Endothelial cell of umbilical vein (primary cell): ENCODE measurements at regions not wholly inside any gene's neighbourhood (a gene's known extent, or its start where the extent isn't known, plus 50 kb on each side); places are given as distances from the start of the nearest gene placed in this dataset.

Experiments used
- BruUV-seq: library from RNA; stranded (reverse); fragments of 400-500 nt; replicated peaks from 2 replicates; lab custom pipeline; 2021; lab: Mats Ljungman, UMichigan
- CTCF ChIA-PET: fragments of 300-600, 350-600 bp; sonication (Branson Sonifier 250); formaldehyde crosslinking; loops from one replicate; lab custom pipeline; 2021; ENCODE audit warnings: antibody characterized with exemption, inconsistent platforms; lab: Charles Lee
- POLR2A ChIA-PET: fragments of 300-600, 350-600 bp; sonication (Branson Sonifier 250); formaldehyde crosslinking; loops from one replicate; lab custom pipeline; 2021; ENCODE audit warnings: antibody characterized with exemption, inconsistent platforms; lab: Charles Lee
- DNase-seq: peaks from one replicate; pipeline ENCODE4 v3.0.0-alpha.2; 2011; ENCODE audit warnings: low read depth, low spot score
- FAIRE-seq: peaks from 2 replicates; lab custom pipeline; 2011; peaks lifted over from hg19 to GRCh38; lab: Jason Lieb, UNC
- H2AFZ ChIP-seq: 2 replicates; pipeline ENCODE4 v1.6.0; 2012; ENCODE audit warnings: low read depth, low read length, control low read depth, inconsistent platforms
- H3K27ac ChIP-seq: 2 replicates; pipeline ENCODE4 v1.5.1; 2011; ENCODE audit warnings: low read depth, mild to moderate bottlenecking, control low read depth, low read length, moderate library complexity; ENCODE audit not compliant: insufficient read depth
- H3K27me3 ChIP-seq, 2 experiments: 2 replicates each; pipeline versions ENCODE4 v1.6.0 to v1.6.1; 2011; ENCODE audit warnings: low read length in 2 of 2, mixed read lengths in 1 of 2; ENCODE audit not compliant: control insufficient read depth in 2 of 2, insufficient read depth in 2 of 2
- H3K36me3 ChIP-seq, 2 experiments: 2 replicates in 1 of 2; 3 replicates in 1 of 2; pipeline ENCODE4 v1.5.1; 2011; ENCODE audit warnings: low read length in 2 of 2, mild to moderate bottlenecking in 1 of 2, moderate library complexity in 1 of 2; ENCODE audit not compliant: control insufficient read depth in 2 of 2, insufficient read depth in 2 of 2; ENCODE audit errors: extremely low read depth in 1 of 2
- H3K4me1 ChIP-seq: 3 replicates; pipeline ENCODE4 v1.5.1; 2011; ENCODE audit warnings: mild to moderate bottlenecking, low read length; ENCODE audit not compliant: control insufficient read depth, insufficient read depth; ENCODE audit errors: extremely low read depth
- H3K4me2 ChIP-seq: 2 replicates; pipeline ENCODE4 v1.6.1; 2011; ENCODE audit warnings: low read length, control low read depth, mixed read lengths; ENCODE audit not compliant: insufficient read depth
- H3K4me3 ChIP-seq, 3 experiments: fragments of 200-600 bp in 1 of 3; sonication (generic), shearing (Covaris generic) in 1 of 3; replicated peaks in 1 of 3; 2 replicates each; pipeline ENCODE4 v1.5.1; 2011 to 2016; ENCODE audit warnings: control low read depth in 3 of 3, low read length in 3 of 3, mild to moderate bottlenecking in 2 of 3, inconsistent platforms in 1 of 3, low read depth in 1 of 3, moderate library complexity in 1 of 3; ENCODE audit not compliant: insufficient read depth in 1 of 3
- H3K79me2 ChIP-seq: 2 replicates; pipeline ENCODE4 v1.6.0; 2012; ENCODE audit warnings: low read length, inconsistent platforms; ENCODE audit not compliant: control insufficient read depth, insufficient read depth
- H3K9ac ChIP-seq: replicated peaks from 2 replicates; pipeline ENCODE3; 2011; ENCODE audit warnings: low read length, control low read depth; ENCODE audit not compliant: insufficient read depth; ENCODE audit errors: extremely low read depth
- H3K9me1 ChIP-seq: replicated peaks from 3 replicates; pipeline ENCODE4 v1.6.0; 2011; ENCODE audit warnings: mild to moderate bottlenecking, low read length; ENCODE audit not compliant: control insufficient read depth, insufficient read depth; ENCODE audit errors: extremely low read depth
- H3K9me3 ChIP-seq: replicated peaks from 2 replicates; pipeline ENCODE4 v1.5.1; 2012; ENCODE audit warnings: low read length, inconsistent platforms; ENCODE audit not compliant: control insufficient read depth, insufficient read depth
- H4K20me1 ChIP-seq: replicated peaks from 2 replicates; pipeline ENCODE3; 2011; ENCODE audit warnings: mild to moderate bottlenecking, low read length; ENCODE audit not compliant: control insufficient read depth, insufficient read depth; ENCODE audit errors: extremely low read depth
- CTCF ChIP-seq, 2 donors: IDR thresholded peaks; 1 replicate in 1 of 2; 2 replicates in 1 of 2; pipeline ENCODE4 v1.5.1; 2011; ENCODE audit warnings: low read length in 2 of 2, mild to moderate bottlenecking in 2 of 2, moderate library complexity in 2 of 2, control low read depth in 1 of 2, inconsistent platforms in 1 of 2, low read depth in 1 of 2; ENCODE audit not compliant: insufficient read depth in 1 of 2; ENCODE audit errors: extremely low read depth in 1 of 2
- EZH2 ChIP-seq: IDR thresholded peaks from 2 replicates; pipeline ENCODE4 v1.6.1; 2012; ENCODE audit warnings: borderline replicate concordance, low read depth, mild to moderate bottlenecking, moderate library complexity, low read length, inconsistent platforms; ENCODE audit not compliant: severe bottlenecking
- FOS ChIP-seq: IDR thresholded peaks from 2 replicates; pipeline ENCODE4 v1.6.1; 2011; ENCODE audit warnings: mild to moderate bottlenecking, low read length, moderate library complexity, borderline replicate concordance; ENCODE audit not compliant: insufficient read depth
- GATA2 ChIP-seq: IDR thresholded peaks from 2 replicates; pipeline ENCODE4 v1.7.0; 2011; ENCODE audit warnings: low read depth, mild to moderate bottlenecking, moderate library complexity, mixed read lengths, low read length; ENCODE audit not compliant: insufficient read length, insufficient read depth
- JUN ChIP-seq: IDR thresholded peaks from 2 replicates; pipeline ENCODE4 v1.6.1; 2011; ENCODE audit warnings: borderline replicate concordance, low read depth; ENCODE audit not compliant: insufficient read length, insufficient read depth
- MAX ChIP-seq: IDR thresholded peaks from 2 replicates; pipeline ENCODE4 v1.6.1; 2011; ENCODE audit not compliant: insufficient read depth, insufficient read length
- MYC ChIP-seq: IDR thresholded peaks from one replicate; pipeline ENCODE4 v1.6.1; 2011; ENCODE audit warnings: mild to moderate bottlenecking, low read depth, low read length
- POLR2A ChIP-seq: IDR thresholded peaks from 2 replicates; pipeline ENCODE4 v1.6.1; 2012; ENCODE audit warnings: low read depth, mild to moderate bottlenecking, control low read depth, low read length
- POLR2AphosphoS5 ChIP-seq: IDR thresholded peaks from 2 replicates; pipeline ENCODE4 v1.6.1; 2012; ENCODE audit warnings: low read depth, mild to moderate bottlenecking, control low read depth, low read length, moderate library complexity; ENCODE audit not compliant: insufficient read depth
- dilution Hi-C: fragments of 300-500 bp; cut with MboI; formaldehyde crosslinking; loops from one replicate; pipeline ENCODE4 v1.15.0; 2019; ENCODE audit warnings: low sequenced_read_pairs; ENCODE audit not compliant: extremely low pct_ligation_motif_present
- intact Hi-C: fragments of 100-400 bp; cut with micrococcal nuclease; formaldehyde crosslinking; loops from one replicate; pipeline ENCODE4 v1.10.0; 2022

GRCh38 chr10:2968401-2969058 is 98.8 kb upstream of the PFKP start:
- no peak overlapping the region for H3K4me3 ChIP-seq
- CTCF ChIA-PET = no interaction called here

More at GRCh38 chr10:2968401-2969058, 98.8 kb upstream of the PFKP start:
- Histone ChIP-seq H4K20me1 (no peaks in the 10 kb centered on the region), H3K27ac (no peak overlapping the region), H3K9ac (no peak overlapping the region), H3K27me3 (no peaks in the 10 kb centered on the region), H3K36me3 (no peaks in the 10 kb centered on the region), H3K9me3 (no peaks in the 10 kb centered on the region), H2AFZ (no peak overlapping the region), H3K4me2 (no peak overlapping the region), H3K4me1 (no peaks in the 10 kb centered on the region), H3K79me2 (no peaks in the 10 kb centered on the region), H3K9me1 (no peaks in the 10 kb centered on the region)
- BruUV-seq = no TSS peak
- intact Hi-C loops (no loop called here), dilution Hi-C loops (no loop called here)
- TF ChIP-seq GATA2 (no peak), MYC (no peak), POLR2AphosphoS5 (no peak), MAX (no peak), CTCF (IDR thresholded peaks at IDR 0.05; ENCODE audit: extremely low read depth in 1 of 2, insufficient read depth in 1 of 2, low read depth in 1 of 2, low read length in 2 of 2) (no peak), EZH2 (no peak), FOS (no peak), JUN (no peak), POLR2A (no peak)
- FAIRE-seq (no peak), DNase-seq (no peak)
- POLR2A ChIA-PET = no interaction called here
